ENCODE measurements at regions not wholly inside any gene's neighbourhood (a gene's known extent, or its start where the extent isn't known, plus 50 kb on each side); places are given as distances from the start of the nearest gene placed in this dataset.

GRCh38 chr7:81534996-81535395 is 234.9 kb downstream of the HGF start:
- Mint-ChIP-seq H3K4me1 (ENCODE audit: low read depth, unreplicated experiment) (no peaks in the 10 kb centered on the region), H3K36me3 (ENCODE audit: insufficient read depth, unreplicated experiment) (no peaks in the 10 kb centered on the region), H3K27ac (ENCODE audit: unreplicated experiment) (no peak overlapping the region), H3K4me3 (ENCODE audit: unreplicated experiment) (no peak overlapping the region), H3K9me3 (ENCODE audit: unreplicated experiment) (no peaks in the 10 kb centered on the region), H3K27me3 (ENCODE audit: insufficient read depth, unreplicated experiment) (peaks cover 2% of the 10 kb centered on the region)
- CTCF ChIA-PET = no interaction called here
- Histone ChIP-seq H3K4me3 (ENCODE audit: low read depth, low read length) (no peak overlapping the region), H3K9me3 (no peaks in the 10 kb centered on the region), H3K27me3 (replicated peaks; ENCODE audit: control insufficient read depth, insufficient read depth, low read length) (no peaks in the 10 kb centered on the region), H3K4me1 (no peaks in the 10 kb centered on the region), H3K36me3 (ENCODE audit: control insufficient read depth, insufficient read depth, low read length) (no peaks in the 10 kb centered on the region)
- intact Hi-C loops (cut with micrococcal nuclease; ENCODE audit: unreplicated experiment) = no loop called here
- DNase-seq = no peak
- BruUV-seq (replicated peaks) = no TSS peak
- no peak for TF ChIP-seq CTCF (IDR thresholded peaks at IDR 0.05; ENCODE audit: insufficient read depth in 1 of 2, low read depth in 1 of 2, low read length in 1 of 2, severe bottlenecking in 1 of 2, unreplicated experiment in 1 of 2)
- POLR2A ChIA-PET = no interaction called here

GRCh38 chr7:81534446-81534845 is 235.4 kb downstream of the HGF start:
- H3K4me3 Mint-ChIP-seq (ENCODE audit: unreplicated experiment) = no peak overlapping the region
- ChIA-PET POLR2A (no interaction called here), CTCF (no interaction called here)
- BruUV-seq (replicated peaks) = no TSS peak
- no peaks in the 10 kb centered on the region for H3K36me3 ChIP-seq (ENCODE audit: control insufficient read depth, insufficient read depth, low read length)
- no peak for TF ChIP-seq CTCF (IDR thresholded peaks at IDR 0.05; ENCODE audit: insufficient read depth in 1 of 2, low read depth in 1 of 2, low read length in 1 of 2, severe bottlenecking in 1 of 2, unreplicated experiment in 1 of 2)
- H3K27me3 Mint-ChIP-seq (ENCODE audit: insufficient read depth, unreplicated experiment) = peaks cover 2% of the 10 kb centered on the region
- H3K27me3 ChIP-seq (replicated peaks; ENCODE audit: control insufficient read depth, insufficient read depth, low read length) = no peaks in the 10 kb centered on the region
- H3K9me3 Mint-ChIP-seq (ENCODE audit: unreplicated experiment) = no peaks in the 10 kb centered on the region
- no peaks in the 10 kb centered on the region for H3K9me3 ChIP-seq
- H3K4me1 ChIP-seq = no peaks in the 10 kb centered on the region
- H3K36me3 Mint-ChIP-seq (ENCODE audit: insufficient read depth, unreplicated experiment) = no peaks in the 10 kb centered on the region
- DNase-seq = no peak
- H3K27ac Mint-ChIP-seq (ENCODE audit: unreplicated experiment) = no peak overlapping the region
- no peak overlapping the region for H3K4me3 ChIP-seq (ENCODE audit: low read depth, low read length)
- no peaks in the 10 kb centered on the region for H3K4me1 Mint-ChIP-seq (ENCODE audit: low read depth, unreplicated experiment)
- intact Hi-C loops (cut with micrococcal nuclease; ENCODE audit: unreplicated experiment) = no loop called here

- Histone ChIP-seq H3K9me3 (no peaks in the 10 kb centered on the region), H3K4me1 (no peaks in the 10 kb centered on the region), H3K4me3 (ENCODE audit: low read depth, low read length) (no peak overlapping the region), H3K27me3 (replicated peaks; ENCODE audit: control insufficient read depth, insufficient read depth, low read length) (no peaks in the 10 kb centered on the region), H3K36me3 (ENCODE audit: control insufficient read depth, insufficient read depth, low read length) (no peaks in the 10 kb centered on the region)
- H3K27ac Mint-ChIP-seq (ENCODE audit: unreplicated experiment) = no peak overlapping the region
- TF ChIP-seq CTCF (IDR thresholded peaks at IDR 0.05; ENCODE audit: insufficient read depth in 1 of 2, low read depth in 1 of 2, low read length in 1 of 2, severe bottlenecking in 1 of 2, unreplicated experiment in 1 of 2) = no peak
- no TSS peak for BruUV-seq (replicated peaks)
- peaks cover 2% of the 10 kb centered on the region for H3K27me3 Mint-ChIP-seq (ENCODE audit: insufficient read depth, unreplicated experiment)
- H3K4me3 Mint-ChIP-seq (ENCODE audit: unreplicated experiment) = no peak overlapping the region
- ChIA-PET CTCF (no interaction called here), POLR2A (no interaction called here)
- DNase-seq = no peak
- H3K36me3 Mint-ChIP-seq (ENCODE audit: insufficient read depth, unreplicated experiment) = no peaks in the 10 kb centered on the region
- H3K4me1 Mint-ChIP-seq (ENCODE audit: low read depth, unreplicated experiment) = no peaks in the 10 kb centered on the region
- H3K9me3 Mint-ChIP-seq (ENCODE audit: unreplicated experiment) = no peaks in the 10 kb centered on the region
- intact Hi-C loops (cut with micrococcal nuclease; ENCODE audit: unreplicated experiment) = no loop called here
Measured at GRCh38 chr7:81533931-81534330, 235.9 kb downstream of the HGF start.
